ENCODE measurements at regions not wholly inside any gene's neighbourhood (a gene's known extent, or its start where the extent isn't known, plus 50 kb on each side); places are given as distances from the start of the nearest gene placed in this dataset.

- TF ChIP-seq ZBTB33 (IDR thresholded peaks at IDR 0.05) (no peak), RAD21 (IDR thresholded peaks at IDR 0.05) (no peak), TAF1 (conservative IDR thresholded peaks at IDR 0.05) (no peak), EGR1 (IDR thresholded peaks at IDR 0.05; ENCODE audit: low read depth in 2 of 2) (no peak), YY1 (IDR thresholded peaks at IDR 0.05) (no peak)
These were observed 398.2 kb downstream of the ADCYAP1 start (continued) for GRCh38 chr18:1302861-1303260.

- 26% methylated on average over 4 of the region's 4 CpGs for WGBS
- H3K27ac ChIP-seq (ENCODE audit: low read depth in 1 of 2, low read length in 2 of 2): no peak overlapping the region
- no peak overlapping the region for H3K9ac ChIP-seq (ENCODE audit: low read depth in 1 of 2, low read length in 2 of 2)
- H3K27me3 ChIP-seq (ENCODE audit: control insufficient read depth in 4 of 4, insufficient read depth in 4 of 4, low read length in 3 of 4): no peaks in the 10 kb centered on the region
- no peak for TF ChIP-seq YY1 (IDR thresholded peaks at IDR 0.05)
- TF ChIP-seq ZBTB33 (IDR thresholded peaks at IDR 0.05): no peak
- TF ChIP-seq HNF4G (IDR thresholded peaks at IDR 0.05): no peak
- TF ChIP-seq FOXA1 (IDR thresholded peaks at IDR 0.05): no peak
- TF ChIP-seq HNF4A (conservative IDR thresholded peaks at IDR 0.05): no peak
- TF ChIP-seq ATF3 (IDR thresholded peaks at IDR 0.05): no peak
- no peak for TF ChIP-seq CTCF (IDR thresholded peaks at IDR 0.05; ENCODE audit: low read depth, low read length, missing input control)
- DNase-seq (ENCODE audit: low spot score): no peak
- no peaks in the 10 kb centered on the region for H3K36me3 ChIP-seq (ENCODE audit: control insufficient read depth in 4 of 4, insufficient read depth in 3 of 4, low read depth in 1 of 4, low read length in 3 of 4)
- H3K9me3 ChIP-seq (ENCODE audit: control insufficient read depth in 4 of 4, low read length in 3 of 4): no peaks in the 10 kb centered on the region
- H3K4me3 ChIP-seq (ENCODE audit: low read depth in 1 of 3, low read length in 3 of 3): no peak overlapping the region
- H3K4me1 ChIP-seq (ENCODE audit: control insufficient read depth in 4 of 4, insufficient read depth in 4 of 4, low read length in 3 of 4): peaks cover 0 to 11% (median 2%) of the 10 kb centered on the region in 4 donors
These were observed 399.8 kb downstream of the ADCYAP1 start for GRCh38 chr18:1304392-1304992.

GRCh38 chr18:1306641-1307040 is 402.0 kb downstream of the ADCYAP1 start:
- Histone ChIP-seq H3K4me3 (ENCODE audit: low read depth in 1 of 3, low read length in 3 of 3) (no peak overlapping the region), H3K4me1 (ENCODE audit: control insufficient read depth in 4 of 4, insufficient read depth in 4 of 4, low read length in 3 of 4) (peaks cover 0 to 11% (median 2%) of the 10 kb centered on the region in 4 donors), H3K9me3 (ENCODE audit: control insufficient read depth in 4 of 4, low read length in 3 of 4) (no peaks in the 10 kb centered on the region), H3K36me3 (ENCODE audit: control insufficient read depth in 4 of 4, insufficient read depth in 3 of 4, low read depth in 1 of 4, low read length in 3 of 4) (no peaks in the 10 kb centered on the region), H3K27ac (ENCODE audit: low read depth in 1 of 2, low read length in 2 of 2) (no peak overlapping the region), H3K9ac (ENCODE audit: low read depth in 1 of 2, low read length in 2 of 2) (no peak overlapping the region), H3K27me3 (ENCODE audit: control insufficient read depth in 4 of 4, insufficient read depth in 4 of 4, low read length in 3 of 4) (no peaks in the 10 kb centered on the region)
- DNase-seq (ENCODE audit: low spot score): no peak
- 85% methylated on average over 2 of the region's 2 CpGs for WGBS
- TF ChIP-seq REST (IDR thresholded peaks at IDR 0.05): no peak
- no peak for TF ChIP-seq TAF1 (conservative IDR thresholded peaks at IDR 0.05)
- TF ChIP-seq RAD21 (IDR thresholded peaks at IDR 0.05): no peak
- TF ChIP-seq NR2F2 (IDR thresholded peaks at IDR 0.05): no peak
